Activated naive CD8-positive, alpha-beta T cell treated with anti-CD3 and anti-CD28 coated beads for 36 hours (primary cell): ENCODE measurements at regions not wholly inside any gene's neighbourhood (a gene's known extent, or its start where the extent isn't known, plus 50 kb on each side); places are given as distances from the start of the nearest gene placed in this dataset.

Experiments used
- DNase-seq: peaks from one replicate; pipeline ENCODE4 v3.0.0; 2021
- H3K27ac Mint-ChIP-seq: one replicate; pipeline ENCODE4 v1.8.0; 2022; ENCODE audit warnings: mild to moderate bottlenecking, moderate library complexity, mixed read lengths
- H3K27me3 Mint-ChIP-seq: one replicate; pipeline ENCODE4 v1.8.0; 2022; ENCODE audit warnings: mild to moderate bottlenecking, mixed read lengths
- H3K36me3 Mint-ChIP-seq: one replicate; pipeline ENCODE4 v1.8.0; 2021; ENCODE audit warnings: mild to moderate bottlenecking, mixed read lengths
- H3K4me1 Mint-ChIP-seq: one replicate; pipeline ENCODE4 v1.8.0; 2021; ENCODE audit warnings: mixed read lengths
- H3K4me3 Mint-ChIP-seq: one replicate; pipeline ENCODE4 v1.8.0; 2022; ENCODE audit warnings: mild to moderate bottlenecking, moderate library complexity, mixed read lengths
- H3K9me3 Mint-ChIP-seq: one replicate; pipeline ENCODE4 v1.8.0; 2022; ENCODE audit warnings: mixed read lengths

DNA sequence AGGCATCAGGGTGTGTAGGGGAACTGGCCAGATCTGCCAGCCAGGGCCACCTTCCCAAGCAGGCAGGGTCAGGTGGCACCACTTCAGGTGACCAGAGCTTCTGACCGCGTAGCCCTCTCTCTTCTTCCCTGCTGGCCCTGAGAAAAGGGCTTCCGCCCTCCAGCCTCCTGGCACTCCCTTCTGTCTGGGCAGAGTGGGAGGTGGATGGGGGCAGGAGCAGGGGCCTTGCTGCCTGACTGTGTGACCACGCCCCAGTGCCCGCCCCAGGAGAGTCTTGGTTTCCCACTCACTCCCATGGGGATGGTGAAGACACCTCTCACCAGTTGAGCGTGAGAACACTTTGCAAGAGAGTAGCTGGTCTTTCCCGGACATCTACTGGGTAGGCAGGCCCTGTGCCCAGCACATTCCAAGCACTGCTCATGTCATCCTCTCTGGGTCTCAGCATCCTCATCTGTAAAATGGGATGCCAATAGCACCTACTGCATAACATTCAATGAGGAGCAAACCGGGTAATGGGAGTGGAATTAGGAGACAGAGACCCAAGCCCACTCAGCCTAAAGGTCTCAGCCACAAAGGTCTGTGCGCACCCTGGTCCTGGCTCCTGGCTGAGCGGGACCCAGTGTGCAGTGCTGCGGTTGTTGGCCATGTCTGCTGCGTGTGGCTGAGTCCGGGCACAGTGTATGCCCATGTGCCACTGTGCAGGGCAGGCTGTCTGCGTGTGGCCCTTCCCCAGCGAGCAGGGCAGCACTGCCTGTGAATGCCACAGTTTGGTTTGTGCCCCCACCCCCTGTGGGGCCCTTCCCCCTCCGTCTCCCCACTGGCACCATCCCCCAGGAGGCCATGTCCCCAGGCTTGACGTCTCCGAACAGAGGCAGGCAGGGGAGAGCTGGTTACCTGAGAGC, 179.1 kb upstream of the IER5L start:
- Mint-ChIP-seq H3K27me3 (no peaks in the 10 kb centered on the region), H3K4me1 (no peaks in the 10 kb centered on the region), H3K36me3 (peaks cover 2% of the 10 kb centered on the region), H3K9me3 (peaks cover 8% of the 10 kb centered on the region), H3K4me3 (no peak overlapping the region), H3K27ac (no peak overlapping the region)
- no peak for DNase-seq

DNA sequence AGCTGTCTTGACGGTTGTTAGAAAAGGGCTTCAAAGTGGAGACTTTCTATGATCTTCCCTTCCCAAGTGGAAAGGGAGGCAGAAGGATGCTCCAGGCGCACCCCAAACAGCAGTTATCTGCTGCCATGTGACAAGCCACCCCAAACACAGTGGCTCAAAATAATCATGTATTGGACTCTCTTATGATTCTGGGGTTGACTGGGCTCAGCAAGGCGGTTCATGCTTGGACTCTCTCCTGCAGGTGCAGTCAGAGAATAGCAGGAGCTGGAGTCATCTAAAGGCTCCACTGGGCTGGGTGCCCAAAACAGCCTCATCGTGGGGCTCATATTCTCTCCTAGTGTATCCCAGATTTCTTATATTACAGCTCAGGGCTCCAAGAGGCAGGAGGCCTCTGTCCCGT, 177.6 kb upstream of the IER5L start:
- Mint-ChIP-seq H3K27ac (no peak overlapping the region), H3K36me3 (no peaks in the 10 kb centered on the region), H3K9me3 (peaks cover 8% of the 10 kb centered on the region), H3K4me1 (peaks cover 5% of the 10 kb centered on the region), H3K27me3 (peaks cover 4% of the 10 kb centered on the region), H3K4me3 (no peak overlapping the region)
- DNase-seq, result no peak

DNA sequence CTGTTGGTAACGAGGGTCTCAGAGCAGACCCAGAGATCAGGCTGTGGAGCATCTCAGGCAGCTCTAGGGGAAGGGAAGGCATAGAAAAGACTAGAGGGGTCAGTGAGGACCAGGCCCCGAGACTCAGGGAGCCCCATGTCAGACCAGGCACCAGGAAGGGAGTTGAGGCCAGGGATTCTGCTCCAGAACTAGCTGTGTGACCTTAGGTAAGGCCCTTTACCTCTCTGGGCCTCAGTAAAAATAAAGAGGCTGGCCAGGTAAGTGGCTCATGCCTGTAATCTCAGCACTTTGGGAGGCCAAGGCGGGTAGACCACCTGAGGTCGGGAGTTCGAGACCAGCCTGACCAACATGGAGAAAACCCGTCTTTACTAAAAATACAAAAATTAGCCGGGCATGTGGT, 176.4 kb upstream of the IER5L start:
- Mint-ChIP-seq H3K4me1 (peaks cover 5% of the 10 kb centered on the region), H3K36me3 (no peaks in the 10 kb centered on the region), H3K27ac (no peak overlapping the region), H3K9me3 (peaks cover 8% of the 10 kb centered on the region), H3K27me3 (peaks cover 4% of the 10 kb centered on the region), H3K4me3 (no peak overlapping the region)
- DNase-seq, result no peak

DNA sequence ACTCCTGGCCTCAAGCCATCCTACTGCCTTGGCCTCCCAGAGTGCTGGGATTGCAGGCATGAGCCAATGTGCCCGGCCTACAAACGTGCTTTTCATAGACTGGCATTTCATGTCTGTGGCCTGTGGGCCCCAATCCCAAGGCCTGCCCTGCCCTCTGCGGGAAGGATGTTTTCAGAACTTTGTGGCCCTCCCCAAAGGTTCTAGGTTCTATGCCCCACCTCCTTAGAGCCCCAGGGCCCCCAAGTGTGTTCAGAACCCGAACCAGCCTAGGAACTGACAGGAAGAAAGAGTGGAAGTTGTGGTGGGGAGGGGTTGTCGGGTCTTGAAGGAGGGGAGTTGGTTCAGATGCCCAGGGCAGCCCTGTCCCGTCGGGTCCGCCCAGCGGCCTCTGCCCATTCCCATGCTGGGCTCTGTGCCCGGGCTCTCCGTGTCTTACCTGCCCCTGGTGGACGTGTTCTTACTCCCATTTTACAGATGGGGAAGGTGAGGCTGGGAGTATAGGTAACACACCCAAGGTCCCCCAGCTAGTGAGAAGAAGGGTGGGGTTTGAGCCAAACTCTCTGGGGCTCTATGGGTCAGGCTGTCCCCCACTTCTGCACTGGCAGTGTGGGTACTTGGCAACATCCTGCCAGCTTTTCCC, 175.8 kb upstream of the IER5L start:
- no peak for DNase-seq
- peaks cover 4% of the 10 kb centered on the region for H3K27me3 Mint-ChIP-seq
- H3K36me3 Mint-ChIP-seq, result no peaks in the 10 kb centered on the region
- peaks cover 5% of the 10 kb centered on the region for H3K4me1 Mint-ChIP-seq
- no peak overlapping the region for H3K27ac Mint-ChIP-seq
- peaks cover 8% of the 10 kb centered on the region for H3K9me3 Mint-ChIP-seq
- H3K4me3 Mint-ChIP-seq, result no peak overlapping the region

DNA sequence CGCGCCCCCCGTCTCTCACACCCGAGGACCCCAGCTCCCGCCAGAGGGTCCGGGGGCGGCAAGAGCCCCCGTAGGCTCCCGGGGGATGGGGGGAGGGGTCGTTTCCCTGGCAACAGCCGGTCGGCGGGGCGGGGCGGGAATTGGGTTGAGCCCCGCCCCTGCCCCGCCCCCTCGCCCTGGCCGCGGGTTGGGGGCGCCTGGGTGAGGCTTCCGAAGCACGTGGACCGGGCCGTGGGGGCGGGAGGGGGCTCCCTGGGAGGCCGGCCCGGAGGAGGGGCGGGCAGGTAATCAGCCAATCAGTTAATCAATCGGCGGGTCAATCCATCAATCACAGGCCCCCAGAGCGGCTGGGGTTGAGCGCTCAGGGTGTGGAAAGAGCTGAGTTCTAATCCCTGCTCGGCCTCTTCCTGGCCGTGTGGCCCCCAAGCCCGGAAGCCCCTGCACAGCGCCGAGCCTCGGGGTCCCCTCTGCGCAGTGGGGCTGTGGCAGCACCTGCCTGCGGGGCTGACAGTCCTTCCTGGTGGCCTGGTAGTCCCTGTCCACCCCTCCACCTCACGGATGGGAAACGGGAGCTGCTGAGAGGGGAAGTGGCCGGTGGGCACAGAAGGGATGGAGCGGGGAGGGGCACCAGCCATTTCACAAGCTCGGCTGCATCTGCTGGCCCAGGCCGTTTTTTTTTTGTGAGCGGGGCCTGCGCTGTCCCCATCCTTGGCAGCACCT, 174.2 kb upstream of the IER5L start:
- Mint-ChIP-seq H3K9me3 (peaks cover 8% of the 10 kb centered on the region), H3K27me3 (peaks cover 4% of the 10 kb centered on the region), H3K4me1 (peaks cover 5% of the 10 kb centered on the region), H3K36me3 (no peaks in the 10 kb centered on the region), H3K27ac (no peak overlapping the region), H3K4me3 (peak overlapping the region; percentile 70)
- DNase-seq, result peak; percentile 32

DNA sequence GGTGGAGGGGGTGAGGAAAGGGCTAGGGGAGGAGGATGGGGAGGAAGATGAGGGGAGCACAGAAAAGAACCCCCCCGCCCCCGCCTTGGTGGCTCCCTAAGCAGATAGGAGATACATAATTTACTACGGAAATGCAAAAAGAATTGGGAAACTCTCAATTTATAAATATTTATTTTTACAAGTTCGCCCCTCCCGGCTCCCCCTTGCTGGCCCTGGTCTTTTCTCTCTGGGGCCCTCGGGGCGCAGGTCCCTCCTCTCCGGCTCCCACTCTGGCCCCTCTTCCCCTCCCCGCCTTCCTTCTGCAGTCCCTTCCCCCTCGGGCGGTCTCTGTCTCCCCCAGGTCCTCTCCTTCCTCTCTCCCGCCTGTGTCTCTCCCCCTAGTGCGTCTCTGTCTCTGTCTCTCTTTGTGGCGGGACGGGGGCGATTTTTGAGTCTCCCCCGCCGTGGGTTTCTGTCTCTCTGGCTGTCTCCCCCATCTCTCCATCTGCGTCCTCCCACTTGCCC, 173.6 kb upstream of the IER5L start:
- no peak for DNase-seq
- Mint-ChIP-seq H3K9me3 (peaks cover 8% of the 10 kb centered on the region), H3K27ac (no peak overlapping the region), H3K4me3 (peak overlapping the region; percentile 70), H3K36me3 (no peaks in the 10 kb centered on the region), H3K27me3 (peaks cover 4% of the 10 kb centered on the region), H3K4me1 (peaks cover 8% of the 10 kb centered on the region)

DNA sequence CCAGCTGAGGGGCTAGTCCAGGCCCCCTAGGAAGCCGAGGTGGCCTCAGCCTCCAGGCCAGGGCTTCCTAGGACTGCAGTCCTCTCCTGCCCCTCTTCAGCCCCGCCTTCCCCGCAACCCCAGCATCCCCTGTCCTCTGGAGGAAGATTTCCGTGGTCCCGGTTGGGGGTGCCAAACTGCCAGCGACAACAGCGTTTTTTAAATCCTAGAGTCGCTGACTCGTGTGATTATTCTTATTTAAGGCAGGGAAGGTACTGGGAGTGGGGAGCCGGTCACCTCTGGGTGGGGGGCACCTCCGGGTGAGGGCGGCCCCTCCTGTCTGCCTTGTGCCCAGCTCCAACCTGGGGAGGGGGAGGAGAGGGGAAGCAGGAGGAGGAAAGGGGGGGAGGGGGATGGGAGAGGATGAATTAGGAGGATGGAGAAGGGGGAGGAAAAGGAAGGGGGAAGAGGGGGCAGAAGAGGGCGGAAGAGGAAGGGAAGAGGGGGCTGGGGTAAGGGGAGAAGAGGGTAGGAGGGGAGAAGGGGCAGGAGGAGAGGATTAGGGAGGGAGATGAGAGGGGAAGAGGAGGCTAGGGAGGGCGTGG, 173.1 kb upstream of the IER5L start:
- DNase-seq, result no peak
- Mint-ChIP-seq H3K4me1 (peaks cover 13% of the 10 kb centered on the region), H3K4me3 (no peak overlapping the region), H3K9me3 (peaks cover 8% of the 10 kb centered on the region), H3K27ac (no peak overlapping the region), H3K36me3 (no peaks in the 10 kb centered on the region), H3K27me3 (peaks cover 4% of the 10 kb centered on the region)

DNA sequence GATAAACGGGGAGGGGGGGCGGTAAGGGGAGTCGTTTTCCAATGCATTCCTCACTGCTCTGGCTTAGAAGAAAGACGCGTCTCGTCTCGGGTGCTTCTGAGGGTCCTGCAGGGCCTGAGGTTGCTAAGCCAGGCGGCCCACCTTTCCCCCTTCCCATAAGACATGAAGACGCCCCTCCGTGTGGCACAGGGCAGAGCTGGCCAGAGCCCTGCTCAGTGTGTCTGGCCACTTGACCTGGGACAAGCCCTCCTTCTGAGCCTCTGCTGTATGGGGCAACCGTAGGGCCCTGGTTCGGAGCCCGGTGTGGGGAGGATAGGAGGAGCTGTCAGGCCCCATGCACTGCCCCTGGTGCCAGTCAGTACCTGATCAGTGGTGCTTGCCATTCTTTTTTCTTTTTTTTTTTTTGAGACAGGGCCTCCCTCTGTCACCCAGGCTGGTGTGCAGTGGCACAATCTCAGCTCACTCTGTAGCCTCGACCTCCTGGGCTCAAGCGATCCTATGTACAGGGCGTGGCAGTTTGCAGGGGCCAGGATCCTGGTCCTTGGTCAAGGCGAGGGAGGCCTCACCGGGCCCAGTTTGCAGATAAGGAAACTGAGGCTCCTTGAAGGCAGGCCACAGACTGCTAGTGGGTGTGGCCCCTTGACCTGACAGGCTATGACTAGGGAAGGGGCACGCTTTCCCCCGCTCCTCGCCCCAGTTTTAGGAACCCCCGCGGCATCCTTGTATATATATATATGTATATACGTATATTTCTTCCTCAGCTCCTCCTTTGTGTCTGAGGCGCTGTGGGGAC, 172.3 kb upstream of the IER5L start:
- Mint-ChIP-seq H3K27me3 (peaks cover 4% of the 10 kb centered on the region), H3K4me3 (no peak overlapping the region), H3K27ac (no peak overlapping the region), H3K4me1 (peaks cover 17% of the 10 kb centered on the region), H3K9me3 (peaks cover 2% of the 10 kb centered on the region), H3K36me3 (no peaks in the 10 kb centered on the region)
- DNase-seq, result no peak

DNA sequence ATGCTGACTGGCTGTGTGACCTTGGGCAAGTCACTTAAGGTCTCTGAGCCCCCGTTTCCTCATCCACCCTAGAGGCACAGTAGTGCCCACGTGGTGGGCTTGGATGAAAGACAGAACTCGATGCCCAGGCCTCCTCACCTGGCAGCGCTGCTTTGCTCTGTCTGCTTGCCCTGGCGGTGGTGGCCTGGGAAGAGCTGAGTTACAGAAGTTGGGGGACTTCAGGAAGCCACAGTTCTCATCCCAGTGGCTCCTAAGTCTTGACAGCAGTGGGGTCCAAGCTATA, 171.5 kb upstream of the IER5L start:
- DNase-seq, result no peak
- Mint-ChIP-seq H3K4me3 (no peak overlapping the region), H3K4me1 (peaks cover 17% of the 10 kb centered on the region), H3K27me3 (peaks cover 4% of the 10 kb centered on the region), H3K27ac (no peak overlapping the region), H3K36me3 (no peaks in the 10 kb centered on the region), H3K9me3 (no peaks in the 10 kb centered on the region)

DNA sequence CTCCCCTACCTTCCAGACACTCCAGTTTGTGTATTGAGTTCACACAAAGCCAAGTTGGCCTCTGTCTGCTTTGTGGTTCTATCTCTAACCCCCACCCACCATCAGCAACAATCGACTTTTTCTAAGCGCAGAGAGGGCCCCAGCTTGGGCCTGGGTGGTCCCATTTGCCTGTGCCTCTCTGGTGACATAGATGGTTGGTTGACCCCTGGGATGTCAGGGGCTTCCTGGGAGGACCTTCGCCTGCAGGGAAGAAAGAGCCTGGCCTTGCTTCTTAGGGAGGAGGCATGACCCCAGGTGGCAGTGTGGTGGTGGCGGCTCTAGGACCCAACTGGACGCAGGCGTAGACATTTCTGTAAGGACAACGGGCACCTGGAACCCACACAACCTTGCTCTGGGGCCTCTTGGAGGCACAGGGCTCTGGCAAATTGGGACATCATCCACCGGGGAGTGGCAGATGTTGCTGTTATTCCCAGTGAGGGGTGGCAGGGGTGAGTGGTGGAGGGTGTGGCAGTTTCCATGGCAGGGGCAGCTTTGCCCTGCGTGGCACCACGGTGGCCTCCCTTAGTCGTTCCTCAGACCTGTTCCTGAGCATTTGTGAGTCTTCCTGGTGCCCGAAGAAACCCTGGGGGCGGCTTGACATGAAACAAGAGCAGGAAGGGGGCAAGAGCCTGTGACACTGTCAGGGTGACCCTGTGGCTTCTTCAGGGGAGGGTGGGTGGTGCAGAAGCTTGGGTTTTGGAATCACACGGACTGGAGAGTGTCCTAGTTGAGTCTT, 171.0 kb upstream of the IER5L start:
- DNase-seq, result no peak
- H3K36me3 Mint-ChIP-seq, result no peaks in the 10 kb centered on the region
- peaks cover 17% of the 10 kb centered on the region for H3K4me1 Mint-ChIP-seq
- no peak overlapping the region for H3K4me3 Mint-ChIP-seq
- no peaks in the 10 kb centered on the region for H3K9me3 Mint-ChIP-seq
- H3K27ac Mint-ChIP-seq, result no peak overlapping the region
- H3K27me3 Mint-ChIP-seq, result peaks cover 4% of the 10 kb centered on the region

DNA sequence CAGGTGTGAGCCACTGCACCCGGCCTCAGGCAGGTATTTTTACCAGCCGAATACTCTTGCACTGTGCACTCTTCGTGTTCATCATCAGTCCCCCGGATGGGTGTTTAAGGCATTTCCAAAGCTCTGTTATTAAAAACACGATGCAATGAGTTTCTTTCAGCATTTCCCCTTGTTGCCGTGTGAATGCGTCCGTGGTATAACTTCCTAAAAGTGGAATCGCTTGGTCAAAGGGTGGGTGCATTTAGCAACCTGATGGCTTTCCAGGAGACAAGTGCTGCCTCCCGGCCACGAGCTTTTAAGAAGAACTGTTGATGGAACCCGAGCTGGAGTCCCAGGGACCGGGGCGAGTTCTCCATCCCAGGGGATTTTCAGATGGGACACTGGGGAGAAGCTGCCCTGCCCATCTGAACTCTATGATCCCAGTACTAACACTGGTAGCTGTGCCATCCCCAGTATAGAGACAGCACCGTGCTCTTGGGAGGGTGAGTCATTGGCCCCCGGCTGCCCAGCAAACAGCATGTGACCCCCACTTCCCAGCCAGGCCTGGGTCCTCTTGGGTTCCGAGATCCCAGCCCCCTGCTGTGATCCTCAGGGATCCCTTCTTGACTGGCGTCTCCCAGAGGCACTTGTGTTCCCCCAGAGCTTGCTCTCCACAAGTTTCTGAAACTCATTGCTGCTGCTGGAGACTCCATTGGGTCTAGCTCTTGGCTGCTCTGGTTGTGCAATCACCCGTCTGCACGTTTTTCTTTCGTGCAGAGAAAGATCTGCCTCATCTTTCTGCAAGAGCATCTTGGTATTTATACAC, 169.5 kb upstream of the IER5L start:
- H3K9me3 Mint-ChIP-seq, result no peaks in the 10 kb centered on the region
- H3K27ac Mint-ChIP-seq, result no peak overlapping the region
- no peak overlapping the region for H3K4me3 Mint-ChIP-seq
- H3K27me3 Mint-ChIP-seq, result peaks cover 4% of the 10 kb centered on the region
- H3K36me3 Mint-ChIP-seq, result no peaks in the 10 kb centered on the region
- peaks cover 17% of the 10 kb centered on the region for H3K4me1 Mint-ChIP-seq
- DNase-seq, result no peak

DNA sequence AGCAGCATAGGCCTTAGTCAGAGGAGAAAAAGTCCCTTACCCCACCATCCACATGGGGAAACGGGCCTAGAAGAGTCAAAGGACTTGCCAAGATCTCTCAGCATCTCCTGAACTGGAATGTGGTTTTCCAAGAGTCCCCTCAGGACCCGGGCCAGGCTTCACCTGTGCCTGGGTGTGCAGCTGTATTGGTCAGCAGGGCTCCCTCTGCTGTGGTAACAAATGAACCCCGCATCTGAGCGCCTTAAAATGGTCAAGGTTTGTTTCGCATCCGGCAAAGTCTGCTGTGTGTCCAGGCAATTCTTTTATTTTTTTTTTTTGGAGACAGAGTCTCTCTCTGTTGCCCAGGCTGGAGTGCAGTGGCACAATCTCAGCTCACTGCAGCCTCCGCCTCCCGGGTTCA, 168.0 kb upstream of the IER5L start:
- H3K9me3 Mint-ChIP-seq, result no peaks in the 10 kb centered on the region
- peaks cover 14% of the 10 kb centered on the region for H3K4me1 Mint-ChIP-seq
- H3K4me3 Mint-ChIP-seq, result no peak overlapping the region
- no peak for DNase-seq
- H3K36me3 Mint-ChIP-seq, result no peaks in the 10 kb centered on the region
- no peaks in the 10 kb centered on the region for H3K27me3 Mint-ChIP-seq
- H3K27ac Mint-ChIP-seq, result peak overlapping the region; percentile 70
